Upper lobe of left lung (tissue), 4 donors: ENCODE measurements at regions not wholly inside any gene's neighbourhood (a gene's known extent, or its start where the extent isn't known, plus 50 kb on each side); places are given as distances from the start of the nearest gene placed in this dataset.

Experiments used
- POLR2A ChIP-seq, 4 donors: fragments of 450-650 bp; IDR thresholded peaks; one replicate each; pipeline ENCODE4 v1.5.1; 2016 to 2017; ENCODE audit warnings: antibody characterized with exemption in 4 of 4, mild to moderate bottlenecking in 2 of 4
- POLR2AphosphoS5 ChIP-seq, 2 donors: sonication (generic); formaldehyde crosslinking; IDR thresholded peaks; one replicate each; pipeline ENCODE4 v1.5.1; 2017; ENCODE audit warnings: antibody characterized with exemption in 2 of 2
- TF ChIP-seq, protein P1 (sequence below), 6 experiments: fragments of 450-650 bp in 4 of 6; fragments of 200-600 bp in 2 of 6; sonication (generic) in 2 of 6; IDR thresholded peaks; one replicate each; pipeline ENCODE4 v1.5.1; 2016 to 2019; ENCODE audit warnings: antibody characterized with exemption in 6 of 6

- TF ChIP-seq, protein P1, sequence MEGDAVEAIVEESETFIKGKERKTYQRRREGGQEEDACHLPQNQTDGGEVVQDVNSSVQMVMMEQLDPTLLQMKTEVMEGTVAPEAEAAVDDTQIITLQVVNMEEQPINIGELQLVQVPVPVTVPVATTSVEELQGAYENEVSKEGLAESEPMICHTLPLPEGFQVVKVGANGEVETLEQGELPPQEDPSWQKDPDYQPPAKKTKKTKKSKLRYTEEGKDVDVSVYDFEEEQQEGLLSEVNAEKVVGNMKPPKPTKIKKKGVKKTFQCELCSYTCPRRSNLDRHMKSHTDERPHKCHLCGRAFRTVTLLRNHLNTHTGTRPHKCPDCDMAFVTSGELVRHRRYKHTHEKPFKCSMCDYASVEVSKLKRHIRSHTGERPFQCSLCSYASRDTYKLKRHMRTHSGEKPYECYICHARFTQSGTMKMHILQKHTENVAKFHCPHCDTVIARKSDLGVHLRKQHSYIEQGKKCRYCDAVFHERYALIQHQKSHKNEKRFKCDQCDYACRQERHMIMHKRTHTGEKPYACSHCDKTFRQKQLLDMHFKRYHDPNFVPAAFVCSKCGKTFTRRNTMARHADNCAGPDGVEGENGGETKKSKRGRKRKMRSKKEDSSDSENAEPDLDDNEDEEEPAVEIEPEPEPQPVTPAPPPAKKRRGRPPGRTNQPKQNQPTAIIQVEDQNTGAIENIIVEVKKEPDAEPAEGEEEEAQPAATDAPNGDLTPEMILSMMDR (IDR thresholded peaks at IDR 0.05): no peak
- no peak for TF ChIP-seq POLR2A (IDR thresholded peaks at IDR 0.05)
- TF ChIP-seq POLR2AphosphoS5 (IDR thresholded peaks at IDR 0.05): no peak
Observed at GRCh38 chr1:22285549-22286396, 142.9 kb upstream of the WNT4 start.
